ENCODE measurements at regions not wholly inside any gene's neighbourhood (a gene's known extent, or its start where the extent isn't known, plus 50 kb on each side); places are given as distances from the start of the nearest gene placed in this dataset.

DNA sequence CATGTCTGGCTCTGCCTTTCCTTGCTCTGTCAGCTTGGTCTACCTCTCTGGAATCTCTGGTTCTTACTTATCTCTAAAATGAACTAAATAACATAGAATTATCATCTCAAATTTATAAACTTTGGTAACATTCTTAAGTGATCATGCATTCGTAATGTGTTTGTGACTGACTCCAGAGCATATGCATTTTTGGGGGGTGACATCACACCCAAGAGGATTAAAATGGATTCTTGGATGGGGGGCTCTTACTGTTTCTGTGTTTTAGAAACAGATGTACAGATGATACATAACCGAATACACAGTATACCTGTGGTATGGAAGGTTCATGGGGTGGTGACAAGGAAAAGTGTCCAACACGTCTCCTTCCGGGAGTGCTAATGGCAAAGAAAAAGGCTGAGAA lies 1162.1 kb downstream of the VRK1 start:
- DNase-seq (ENCODE audit: low read depth, low spot score), result no peak
- Histone ChIP-seq H3K9me3 (ENCODE audit: insufficient read depth, low read length) (peaks cover 9% of the 10 kb centered on the region; the same call in 1 of the 2 replicates), H3K36me3 (ENCODE audit: insufficient read depth, insufficient read length, low read length) (no peaks in the 10 kb centered on the region), H3K4me3 (ENCODE audit: insufficient read length, low read depth) (no peak overlapping the region), H3K9ac (ENCODE audit: insufficient read length, low read depth) (no peak overlapping the region), H3K4me1 (ENCODE audit: insufficient read depth, insufficient read length) (no peaks in the 10 kb centered on the region), H3K27me3 (ENCODE audit: insufficient read depth, insufficient read length) (no peaks in the 10 kb centered on the region)
- TF ChIP-seq SUZ12 (IDR thresholded peaks at IDR 0.05; ENCODE audit: extremely low read depth, insufficient read depth, insufficient read length) (no peak), YY1 (IDR thresholded peaks at IDR 0.05; ENCODE audit: insufficient read depth, insufficient read length) (no peak), ZNF274 (IDR thresholded peaks at IDR 0.05; ENCODE audit: low read depth, low read length) (no peak)

DNA sequence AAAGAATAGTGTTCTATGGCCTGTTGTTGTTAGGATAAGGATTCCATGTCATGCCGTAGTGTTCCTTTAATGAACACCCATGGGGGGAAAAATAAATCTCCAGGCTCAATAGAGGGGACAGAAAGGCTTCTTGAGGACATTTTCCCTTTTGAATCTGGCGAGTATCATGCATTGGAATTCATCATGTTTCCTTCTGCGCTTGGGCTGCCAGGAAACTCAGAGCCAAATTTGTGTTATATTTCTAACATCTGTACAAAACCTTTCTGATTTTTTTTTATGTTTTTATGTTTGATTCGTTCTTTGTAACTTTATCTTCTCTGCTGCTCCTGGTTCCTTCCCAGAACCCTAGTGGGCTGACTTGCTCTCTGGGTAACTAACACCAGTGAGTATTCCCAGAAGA lies 1163.3 kb downstream of the VRK1 start:
- DNase-seq (ENCODE audit: low read depth, low spot score), result no peak
- H3K4me1 ChIP-seq (ENCODE audit: insufficient read depth, insufficient read length), result no peaks in the 10 kb centered on the region
- TF ChIP-seq SUZ12 (IDR thresholded peaks at IDR 0.05; ENCODE audit: extremely low read depth, insufficient read depth, insufficient read length), result no peak
- no peak for TF ChIP-seq YY1 (IDR thresholded peaks at IDR 0.05; ENCODE audit: insufficient read depth, insufficient read length)
- TF ChIP-seq ZNF274 (IDR thresholded peaks at IDR 0.05; ENCODE audit: low read depth, low read length), result no peak
- no peaks in the 10 kb centered on the region for H3K27me3 ChIP-seq (ENCODE audit: insufficient read depth, insufficient read length)
- H3K9me3 ChIP-seq (ENCODE audit: insufficient read depth, low read length), result peaks cover 9% of the 10 kb centered on the region; the same call in 1 of the 2 replicates
- H3K36me3 ChIP-seq (ENCODE audit: insufficient read depth, insufficient read length, low read length), result no peaks in the 10 kb centered on the region
- no peak overlapping the region for H3K9ac ChIP-seq (ENCODE audit: insufficient read length, low read depth)
- H3K4me3 ChIP-seq (ENCODE audit: insufficient read length, low read depth), result no peak overlapping the region

DNA sequence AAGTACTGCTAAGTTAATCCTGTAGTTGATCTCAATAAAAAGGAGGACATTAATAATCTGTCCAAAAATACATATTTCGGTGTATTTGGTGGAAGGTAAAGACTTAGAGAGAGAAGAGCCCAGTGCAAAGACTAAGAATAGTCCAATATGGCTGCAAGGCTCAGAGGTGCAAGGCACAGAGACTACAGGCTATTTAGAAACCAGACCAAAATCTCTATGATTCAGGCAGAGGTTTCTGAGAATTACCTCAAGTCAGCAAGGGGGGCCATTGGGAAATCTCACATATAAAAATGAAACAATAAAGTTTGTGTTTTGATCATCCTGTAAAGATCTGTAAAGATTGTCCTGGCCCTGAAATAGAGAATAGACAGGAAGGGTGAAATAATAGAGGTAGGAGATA lies 1173.0 kb downstream of the VRK1 start:
- Histone ChIP-seq H3K36me3 (ENCODE audit: insufficient read depth, insufficient read length, low read length) (no peaks in the 10 kb centered on the region), H3K4me3 (ENCODE audit: insufficient read length, low read depth) (no peak overlapping the region), H3K9ac (ENCODE audit: insufficient read length, low read depth) (no peak overlapping the region), H3K27me3 (ENCODE audit: insufficient read depth, insufficient read length) (no peaks in the 10 kb centered on the region), H3K9me3 (ENCODE audit: insufficient read depth, low read length) (no peaks in the 10 kb centered on the region), H3K4me1 (ENCODE audit: insufficient read depth, insufficient read length) (no peaks in the 10 kb centered on the region)
- TF ChIP-seq ZNF274 (IDR thresholded peaks at IDR 0.05; ENCODE audit: low read depth, low read length) (no peak), SUZ12 (IDR thresholded peaks at IDR 0.05; ENCODE audit: extremely low read depth, insufficient read depth, insufficient read length) (no peak), YY1 (IDR thresholded peaks at IDR 0.05; ENCODE audit: insufficient read depth, insufficient read length) (no peak)
- DNase-seq (ENCODE audit: low read depth, low spot score), result no peak

DNA sequence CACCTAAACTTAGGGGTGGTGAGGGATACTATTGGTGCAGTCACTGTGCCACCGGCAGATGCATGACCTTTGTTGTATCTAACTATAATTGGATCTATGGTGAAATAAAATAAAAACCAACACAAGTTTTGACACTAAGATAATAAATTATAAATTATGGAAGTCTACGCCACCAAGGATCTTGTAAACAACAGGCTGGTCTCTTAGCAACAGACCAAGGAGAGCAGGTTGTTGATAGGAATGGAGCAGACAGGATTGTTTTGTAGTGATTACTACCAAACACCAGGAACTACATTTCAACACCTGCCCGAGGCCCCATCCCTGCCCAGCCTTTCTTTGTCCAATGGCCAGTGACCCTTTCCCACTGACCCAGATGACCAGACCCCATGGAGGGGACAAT lies 1178.0 kb downstream of the VRK1 start:
- Histone ChIP-seq H3K27me3 (ENCODE audit: insufficient read depth, insufficient read length) (no peaks in the 10 kb centered on the region), H3K36me3 (ENCODE audit: insufficient read depth, insufficient read length, low read length) (no peaks in the 10 kb centered on the region), H3K9ac (ENCODE audit: insufficient read length, low read depth) (no peak overlapping the region), H3K4me3 (ENCODE audit: insufficient read length, low read depth) (no peak overlapping the region), H3K4me1 (ENCODE audit: insufficient read depth, insufficient read length) (no peaks in the 10 kb centered on the region), H3K9me3 (ENCODE audit: insufficient read depth, low read length) (no peaks in the 10 kb centered on the region)
- TF ChIP-seq YY1 (IDR thresholded peaks at IDR 0.05; ENCODE audit: insufficient read depth, insufficient read length) (no peak), ZNF274 (IDR thresholded peaks at IDR 0.05; ENCODE audit: low read depth, low read length) (no peak), SUZ12 (IDR thresholded peaks at IDR 0.05; ENCODE audit: extremely low read depth, insufficient read depth, insufficient read length) (no peak)
- DNase-seq (ENCODE audit: low read depth, low spot score), result no peak

DNA sequence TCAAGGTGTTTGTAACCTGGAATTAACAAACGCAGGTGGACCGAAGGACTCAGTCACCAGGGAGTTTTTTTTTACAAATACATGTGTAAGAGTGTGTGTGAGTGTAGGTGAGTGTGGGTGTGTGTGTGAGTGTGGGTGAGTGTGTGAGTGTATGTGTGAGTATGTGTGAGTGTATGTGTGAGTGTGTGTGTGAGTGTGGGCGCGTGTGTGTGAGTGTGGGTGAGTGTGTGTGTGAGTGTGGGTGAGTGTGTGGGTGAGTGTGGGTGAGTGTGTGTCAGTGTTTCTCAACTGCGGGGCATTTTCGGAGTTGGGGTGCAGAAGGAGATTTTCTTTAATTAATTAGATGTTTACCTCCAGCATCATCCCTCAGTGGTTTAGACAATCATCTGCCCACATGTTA lies 1178.8 kb downstream of the VRK1 start:
- Histone ChIP-seq H3K36me3 (ENCODE audit: insufficient read depth, insufficient read length, low read length) (no peaks in the 10 kb centered on the region), H3K4me1 (ENCODE audit: insufficient read depth, insufficient read length) (no peaks in the 10 kb centered on the region), H3K9ac (ENCODE audit: insufficient read length, low read depth) (no peak overlapping the region), H3K27me3 (ENCODE audit: insufficient read depth, insufficient read length) (no peaks in the 10 kb centered on the region), H3K9me3 (ENCODE audit: insufficient read depth, low read length) (no peaks in the 10 kb centered on the region), H3K4me3 (ENCODE audit: insufficient read length, low read depth) (no peak overlapping the region)
- DNase-seq (ENCODE audit: low read depth, low spot score), result no peak
- TF ChIP-seq YY1 (IDR thresholded peaks at IDR 0.05; ENCODE audit: insufficient read depth, insufficient read length) (no peak), SUZ12 (IDR thresholded peaks at IDR 0.05; ENCODE audit: extremely low read depth, insufficient read depth, insufficient read length) (no peak), ZNF274 (IDR thresholded peaks at IDR 0.05; ENCODE audit: low read depth, low read length) (no peak)

DNA sequence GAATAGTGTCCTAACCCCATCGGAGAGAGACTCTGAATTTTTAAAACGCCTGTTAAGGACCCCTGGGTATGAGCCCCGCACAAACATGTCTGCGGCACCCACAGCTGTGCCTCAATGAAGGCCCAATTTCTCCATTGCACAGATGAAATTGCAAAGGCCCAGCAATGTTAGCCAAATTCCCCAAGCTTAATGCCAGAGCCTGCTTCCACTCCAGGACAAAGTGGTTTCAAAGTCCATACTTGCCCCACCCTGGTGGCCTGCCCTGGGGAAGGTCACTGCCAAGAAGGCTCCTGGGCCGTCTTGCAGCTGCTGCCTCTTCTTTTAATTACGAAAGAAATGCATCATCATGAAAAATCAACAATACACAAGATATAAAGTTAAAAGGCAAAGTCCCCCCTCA lies 1179.7 kb downstream of the VRK1 start:
- Histone ChIP-seq H3K4me1 (ENCODE audit: insufficient read depth, insufficient read length) (no peaks in the 10 kb centered on the region), H3K9ac (ENCODE audit: insufficient read length, low read depth) (no peak overlapping the region), H3K27me3 (ENCODE audit: insufficient read depth, insufficient read length) (no peaks in the 10 kb centered on the region), H3K4me3 (ENCODE audit: insufficient read length, low read depth) (no peak overlapping the region), H3K9me3 (ENCODE audit: insufficient read depth, low read length) (no peaks in the 10 kb centered on the region), H3K36me3 (ENCODE audit: insufficient read depth, insufficient read length, low read length) (no peaks in the 10 kb centered on the region)
- TF ChIP-seq YY1 (IDR thresholded peaks at IDR 0.05; ENCODE audit: insufficient read depth, insufficient read length) (no peak), SUZ12 (IDR thresholded peaks at IDR 0.05; ENCODE audit: extremely low read depth, insufficient read depth, insufficient read length) (no peak), ZNF274 (IDR thresholded peaks at IDR 0.05; ENCODE audit: low read depth, low read length) (no peak)
- no peak for DNase-seq (ENCODE audit: low read depth, low spot score)

DNA sequence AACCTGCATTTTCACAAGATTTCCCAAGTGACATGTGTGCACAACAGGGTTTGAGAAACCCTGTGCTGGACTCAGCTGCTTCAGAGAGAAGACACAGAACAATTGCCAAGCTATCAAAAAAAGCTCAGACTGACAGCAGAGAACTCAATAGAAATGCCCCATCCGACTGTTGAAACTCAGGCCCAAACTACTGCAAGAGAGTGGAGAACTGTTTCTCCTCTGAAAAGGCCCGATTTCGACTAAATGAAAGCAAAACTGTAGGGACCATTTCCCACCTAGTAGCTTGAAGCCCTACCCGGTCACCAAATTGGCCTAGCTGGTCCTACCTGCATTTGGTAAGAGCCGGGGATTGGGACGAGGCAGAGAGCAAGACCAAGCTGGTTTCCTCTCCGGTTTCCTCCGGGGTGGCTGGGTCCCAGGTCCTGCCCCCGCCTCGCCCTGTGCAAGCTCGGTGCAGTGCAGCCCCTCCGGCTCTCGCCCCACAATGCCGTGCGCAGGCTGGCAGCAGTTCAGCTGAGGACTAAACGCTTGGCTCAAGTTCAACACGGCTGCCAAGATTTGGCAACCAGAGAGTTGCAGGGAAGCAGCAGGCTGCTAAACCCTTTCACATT lies 1180.6 kb downstream of the VRK1 start:
- DNase-seq (ENCODE audit: low read depth, low spot score), result no peak

More for the DNA sequence above, 1180.6 kb downstream of the VRK1 start:
- no peak overlapping the region for H3K4me3 ChIP-seq (ENCODE audit: insufficient read length, low read depth)
- H3K4me1 ChIP-seq (ENCODE audit: insufficient read depth, insufficient read length), result no peaks in the 10 kb centered on the region
- no peaks in the 10 kb centered on the region for H3K27me3 ChIP-seq (ENCODE audit: insufficient read depth, insufficient read length)
- no peaks in the 10 kb centered on the region for H3K36me3 ChIP-seq (ENCODE audit: insufficient read depth, insufficient read length, low read length)
- TF ChIP-seq ZNF274 (IDR thresholded peaks at IDR 0.05; ENCODE audit: low read depth, low read length) (no peak), YY1 (IDR thresholded peaks at IDR 0.05; ENCODE audit: insufficient read depth, insufficient read length) (no peak), SUZ12 (IDR thresholded peaks at IDR 0.05; ENCODE audit: extremely low read depth, insufficient read depth, insufficient read length) (no peak)
- no peak overlapping the region for H3K9ac ChIP-seq (ENCODE audit: insufficient read length, low read depth)
- H3K9me3 ChIP-seq (ENCODE audit: insufficient read depth, low read length), result no peaks in the 10 kb centered on the region
